ENCODE measurements at regions not wholly inside any gene's neighbourhood (a gene's known extent, or its start where the extent isn't known, plus 50 kb on each side); places are given as distances from the start of the nearest gene placed in this dataset.

DNA sequence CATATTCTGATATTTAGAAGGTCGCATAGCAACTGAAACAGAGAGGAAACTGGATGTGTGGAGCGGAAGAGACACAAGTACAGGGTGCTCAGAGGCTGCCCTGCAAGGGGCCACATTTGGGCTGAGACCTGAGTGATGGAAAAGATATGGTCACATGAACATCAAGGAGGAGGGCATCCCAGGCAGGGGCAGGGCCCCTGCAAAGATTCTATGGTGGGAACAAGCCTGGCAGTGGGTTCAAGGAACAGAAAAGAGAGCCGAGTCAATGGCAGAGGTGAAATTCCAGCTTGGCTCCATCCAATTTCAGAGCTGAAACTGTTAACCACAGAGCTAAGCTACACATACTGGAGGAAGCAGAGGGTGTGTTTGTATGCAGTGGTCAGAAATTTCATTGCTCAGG is 227.7 kb downstream of the PRDM2 start:
- Histone ChIP-seq H3K9me3 (ENCODE audit: low read length) (no peaks in the 10 kb centered on the region), H3K4me1 (ENCODE audit: insufficient read depth, low read length) (no peaks in the 10 kb centered on the region), H3K36me3 (ENCODE audit: insufficient read depth, low read length) (no peaks in the 10 kb centered on the region), H3K27ac (ENCODE audit: low read depth, low read length) (no peak overlapping the region), H3K4me3 (ENCODE audit: low read length) (no peak overlapping the region), H3K27me3 (ENCODE audit: insufficient read depth, low read length, poor library complexity, severe bottlenecking) (no peaks in the 10 kb centered on the region)
- Mint-ChIP-seq H3K27me3 (peaks cover 2 to 18% of the 10 kb centered on the region in 2 donors), H3K4me1 (no peaks in the 10 kb centered on the region), H3K27ac (no peak overlapping the region), H3K4me3 (no peak overlapping the region), H3K36me3 (no peaks in the 10 kb centered on the region), H3K9me3 (no peaks in the 10 kb centered on the region)
- no peak for DNase-seq
- ChIA-PET POLR2A (no interaction called here), CTCF (interaction anchor here (0.6 to 1.4 kb wide), 2 partner anchors 15 to 104 kb away, joined by 3 read pairs; no protein-coding TSS in a partner anchor)

DNA sequence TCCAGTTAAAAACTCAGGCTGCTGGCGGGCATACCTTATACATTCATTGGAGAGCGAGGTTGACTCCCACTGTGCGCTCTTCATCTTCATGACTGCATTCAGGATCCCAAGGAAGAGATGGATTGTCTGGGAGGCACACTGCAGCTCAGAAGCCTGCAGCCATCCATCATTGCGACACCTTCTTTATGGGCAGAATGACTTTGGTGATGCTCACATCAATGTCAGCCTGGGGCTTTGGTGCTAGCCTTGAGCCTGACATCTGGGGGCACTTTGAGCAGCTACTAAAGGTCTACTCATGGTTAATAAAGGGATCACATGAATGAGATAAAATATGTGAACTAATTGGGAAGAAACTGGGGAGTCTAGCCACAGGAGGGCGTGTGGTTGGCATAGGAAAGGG is 229.3 kb downstream of the PRDM2 start:
- H3K27me3 Mint-ChIP-seq = peaks cover 2 to 14% of the 10 kb centered on the region in 2 donors
- no peaks in the 10 kb centered on the region for H3K36me3 Mint-ChIP-seq
- no peak overlapping the region for H3K4me3 Mint-ChIP-seq
- no peak for DNase-seq
- no peak overlapping the region for H3K27ac Mint-ChIP-seq
- no peaks in the 10 kb centered on the region for H3K9me3 ChIP-seq (ENCODE audit: low read length)
- H3K27me3 ChIP-seq (ENCODE audit: insufficient read depth, low read length, poor library complexity, severe bottlenecking) = no peaks in the 10 kb centered on the region
- H3K27ac ChIP-seq (ENCODE audit: low read depth, low read length) = no peak overlapping the region
- ChIA-PET POLR2A (no interaction called here), CTCF (interaction anchor here (0.7 kb wide), 1 partner anchor 270 kb away, joined by 3 read pairs; no protein-coding TSS in a partner anchor)
- H3K4me1 Mint-ChIP-seq = no peaks in the 10 kb centered on the region
- no peaks in the 10 kb centered on the region for H3K36me3 ChIP-seq (ENCODE audit: insufficient read depth, low read length)
- H3K4me1 ChIP-seq (ENCODE audit: insufficient read depth, low read length) = no peaks in the 10 kb centered on the region
- no peaks in the 10 kb centered on the region for H3K9me3 Mint-ChIP-seq
- H3K4me3 ChIP-seq (ENCODE audit: low read length) = no peak overlapping the region

DNA sequence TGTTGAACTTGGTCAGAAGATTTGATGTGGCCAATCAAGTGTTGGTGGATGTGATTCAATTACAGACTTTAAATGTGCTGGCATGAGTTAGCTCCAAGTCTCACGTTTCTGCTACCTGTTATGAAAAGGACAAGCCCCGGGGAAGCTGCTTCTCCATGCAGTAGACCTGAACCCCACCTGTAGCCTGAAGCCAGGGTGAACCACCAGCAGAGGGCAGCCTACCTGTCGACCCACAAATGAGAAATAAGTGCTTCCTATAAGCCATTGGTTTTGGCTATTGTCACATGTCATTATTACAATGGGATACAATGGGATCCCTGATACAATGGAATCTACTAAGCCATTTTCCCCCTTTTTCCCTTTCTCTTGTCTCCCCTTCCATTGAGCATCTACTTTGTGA is 230.2 kb downstream of the PRDM2 start:
- no peak for DNase-seq
- H3K27me3 Mint-ChIP-seq = peaks cover 2 to 12% of the 10 kb centered on the region in 2 donors
- Histone ChIP-seq H3K27me3 (ENCODE audit: insufficient read depth, low read length, poor library complexity, severe bottlenecking) (no peaks in the 10 kb centered on the region), H3K9me3 (ENCODE audit: low read length) (no peaks in the 10 kb centered on the region), H3K4me1 (ENCODE audit: insufficient read depth, low read length) (no peaks in the 10 kb centered on the region), H3K36me3 (ENCODE audit: insufficient read depth, low read length) (no peaks in the 10 kb centered on the region), H3K4me3 (ENCODE audit: low read length) (no peak overlapping the region), H3K27ac (ENCODE audit: low read depth, low read length) (no peak overlapping the region)
- H3K36me3 Mint-ChIP-seq = no peaks in the 10 kb centered on the region
- POLR2A ChIA-PET = no interaction called here
- H3K4me1 Mint-ChIP-seq = no peaks in the 10 kb centered on the region
- no peak overlapping the region for H3K4me3 Mint-ChIP-seq
- H3K27ac Mint-ChIP-seq = no peak overlapping the region
- H3K9me3 Mint-ChIP-seq = no peaks in the 10 kb centered on the region
- CTCF ChIA-PET = no interaction called here

DNA sequence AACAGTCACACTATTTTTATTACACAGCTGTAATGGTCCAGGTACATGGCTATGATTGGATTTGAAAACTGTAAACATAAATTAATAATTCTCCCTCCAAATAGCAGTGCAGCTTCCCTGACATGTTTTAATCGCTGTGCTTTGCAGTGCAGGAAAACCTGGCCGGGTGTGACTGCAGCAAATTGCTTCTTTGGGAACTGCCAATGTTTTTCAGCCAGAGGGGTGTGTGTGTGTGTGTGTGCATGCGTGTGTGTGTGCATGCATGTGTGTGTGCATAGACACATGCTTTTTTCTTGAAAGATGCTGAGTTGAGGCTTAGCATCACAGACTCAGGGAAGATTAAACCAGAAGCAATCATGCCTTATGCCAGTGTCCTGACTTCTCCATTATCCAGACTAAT is 231.2 kb downstream of the PRDM2 start:
- no peak for DNase-seq
- Histone ChIP-seq H3K27ac (ENCODE audit: low read depth, low read length) (no peak overlapping the region), H3K4me3 (ENCODE audit: low read length) (no peak overlapping the region), H3K27me3 (ENCODE audit: insufficient read depth, low read length, poor library complexity, severe bottlenecking) (no peaks in the 10 kb centered on the region), H3K36me3 (ENCODE audit: insufficient read depth, low read length) (no peaks in the 10 kb centered on the region), H3K4me1 (ENCODE audit: insufficient read depth, low read length) (no peaks in the 10 kb centered on the region), H3K9me3 (ENCODE audit: low read length) (no peaks in the 10 kb centered on the region)
- H3K4me1 Mint-ChIP-seq = no peaks in the 10 kb centered on the region
- ChIA-PET POLR2A (no interaction called here), CTCF (no interaction called here)
- H3K27me3 Mint-ChIP-seq = peaks cover 2 to 5% of the 10 kb centered on the region in 2 donors
- no peak overlapping the region for H3K27ac Mint-ChIP-seq
- no peak overlapping the region for H3K4me3 Mint-ChIP-seq
- no peaks in the 10 kb centered on the region for H3K36me3 Mint-ChIP-seq
- H3K9me3 Mint-ChIP-seq = no peaks in the 10 kb centered on the region

DNA sequence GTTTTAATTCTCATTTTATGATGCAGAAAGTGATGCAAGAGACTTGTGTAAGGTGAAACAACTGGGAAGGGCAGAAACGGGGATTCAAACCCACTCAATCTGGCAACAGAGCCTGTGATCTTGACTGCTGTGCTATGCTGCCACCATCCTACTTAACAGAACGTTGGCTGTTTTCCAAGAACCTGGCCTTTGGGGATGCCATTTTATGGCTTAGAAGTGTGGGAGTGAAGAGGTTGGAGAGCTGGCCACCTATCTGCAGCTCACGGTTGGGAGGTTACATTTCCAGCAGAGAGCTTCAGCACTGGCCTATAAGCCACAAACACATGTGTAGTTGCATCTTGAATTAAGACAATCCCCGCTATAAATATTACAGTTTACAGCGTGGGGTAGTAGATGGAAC is 235.3 kb downstream of the PRDM2 start:
- CTCF ChIA-PET = no interaction called here

DNA sequence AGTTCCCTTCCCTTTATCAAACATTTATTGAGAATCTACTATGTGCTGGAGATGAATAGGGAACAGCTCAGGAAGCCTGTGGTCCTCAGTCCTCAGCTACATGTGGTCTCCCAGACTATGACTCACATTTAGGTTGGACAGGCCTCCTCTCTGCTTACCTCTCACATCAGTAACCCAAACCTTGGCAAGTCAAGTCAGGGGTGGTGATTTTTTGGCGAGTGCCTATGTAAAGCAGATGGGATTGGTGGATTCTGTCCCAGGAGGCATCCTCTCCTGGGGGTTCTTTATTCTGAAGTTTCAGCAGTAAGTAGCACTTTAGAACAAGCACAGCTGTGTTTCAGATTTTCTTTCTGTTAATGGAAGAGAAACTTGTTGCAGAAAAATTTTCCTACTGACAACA is 241.3 kb downstream of the PRDM2 start:
- CTCF ChIA-PET = no interaction called here
- Mint-ChIP-seq H3K36me3 (no peaks in the 10 kb centered on the region), H3K27me3 (peaks cover 9 to 28% of the 10 kb centered on the region in 2 donors), H3K4me3 (no peak overlapping the region), H3K9me3 (peaks cover 4 to 13% (median 7%) of the 10 kb centered on the region in 5 donors), H3K27ac (no peak overlapping the region), H3K4me1 (no peaks in the 10 kb centered on the region)
- H3K4me3 ChIP-seq (ENCODE audit: low read length) = no peak overlapping the region
- no peak overlapping the region for H3K27ac ChIP-seq (ENCODE audit: low read depth, low read length)
- H3K4me1 ChIP-seq (ENCODE audit: insufficient read depth, low read length) = no peaks in the 10 kb centered on the region
- H3K36me3 ChIP-seq (ENCODE audit: insufficient read depth, low read length) = no peaks in the 10 kb centered on the region
- POLR2A ChIA-PET = no interaction called here
- no peaks in the 10 kb centered on the region for H3K27me3 ChIP-seq (ENCODE audit: insufficient read depth, low read length, poor library complexity, severe bottlenecking)
- DNase-seq = no peak
- no peaks in the 10 kb centered on the region for H3K9me3 ChIP-seq (ENCODE audit: low read length)

More for the DNA sequence above, 235.3 kb downstream of the PRDM2 start:
- H3K27ac Mint-ChIP-seq = no peak overlapping the region
- H3K4me1 ChIP-seq (ENCODE audit: insufficient read depth, low read length) = no peaks in the 10 kb centered on the region
- H3K4me3 Mint-ChIP-seq = no peak overlapping the region
- POLR2A ChIA-PET = no interaction called here
- H3K36me3 ChIP-seq (ENCODE audit: insufficient read depth, low read length) = no peaks in the 10 kb centered on the region
- DNase-seq = no peak
- H3K4me1 Mint-ChIP-seq = no peaks in the 10 kb centered on the region
- H3K9me3 Mint-ChIP-seq = no peaks in the 10 kb centered on the region
- H3K36me3 Mint-ChIP-seq = no peaks in the 10 kb centered on the region
- H3K4me3 ChIP-seq (ENCODE audit: low read length) = no peak overlapping the region
- H3K27me3 Mint-ChIP-seq = peaks cover 6 to 19% of the 10 kb centered on the region in 2 donors
- H3K27me3 ChIP-seq (ENCODE audit: insufficient read depth, low read length, poor library complexity, severe bottlenecking) = no peaks in the 10 kb centered on the region
- H3K9me3 ChIP-seq (ENCODE audit: low read length) = no peaks in the 10 kb centered on the region
- no peak overlapping the region for H3K27ac ChIP-seq (ENCODE audit: low read depth, low read length)

DNA sequence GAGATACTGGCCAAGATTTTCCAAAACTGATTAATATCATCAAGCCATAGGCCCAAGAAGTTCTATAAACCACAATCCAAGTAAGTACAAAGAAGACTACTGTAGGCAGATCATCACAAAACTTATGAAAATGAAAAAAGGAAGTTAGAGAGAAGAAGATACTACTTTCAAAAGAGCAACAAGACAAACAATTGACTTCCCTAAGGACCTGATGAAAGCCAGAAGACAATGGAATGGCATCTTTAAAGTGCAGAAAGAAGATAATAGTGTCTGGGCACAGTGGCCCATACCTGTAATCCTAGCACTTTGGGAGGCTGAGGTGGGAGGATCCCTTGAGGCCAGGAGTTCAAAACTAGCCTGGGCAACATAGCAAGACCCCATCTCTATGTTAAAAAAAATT is 243.1 kb downstream of the PRDM2 start:
- no peak for DNase-seq
- POLR2A ChIA-PET = no interaction called here
- Histone ChIP-seq H3K9me3 (ENCODE audit: low read length) (no peaks in the 10 kb centered on the region), H3K36me3 (ENCODE audit: insufficient read depth, low read length) (no peaks in the 10 kb centered on the region), H3K4me1 (ENCODE audit: insufficient read depth, low read length) (no peaks in the 10 kb centered on the region), H3K27me3 (ENCODE audit: insufficient read depth, low read length, poor library complexity, severe bottlenecking) (no peaks in the 10 kb centered on the region), H3K4me3 (ENCODE audit: low read length) (no peak overlapping the region), H3K27ac (ENCODE audit: low read depth, low read length) (no peak overlapping the region)
- H3K36me3 Mint-ChIP-seq = no peaks in the 10 kb centered on the region
- CTCF ChIA-PET = no interaction called here
- peaks cover 4 to 13% (median 7%) of the 10 kb centered on the region in 5 donors for H3K9me3 Mint-ChIP-seq
- H3K27me3 Mint-ChIP-seq = peaks cover 9 to 24% of the 10 kb centered on the region in 2 donors
- H3K27ac Mint-ChIP-seq = no peak overlapping the region
- no peak overlapping the region for H3K4me3 Mint-ChIP-seq
- H3K4me1 Mint-ChIP-seq = no peaks in the 10 kb centered on the region

DNA sequence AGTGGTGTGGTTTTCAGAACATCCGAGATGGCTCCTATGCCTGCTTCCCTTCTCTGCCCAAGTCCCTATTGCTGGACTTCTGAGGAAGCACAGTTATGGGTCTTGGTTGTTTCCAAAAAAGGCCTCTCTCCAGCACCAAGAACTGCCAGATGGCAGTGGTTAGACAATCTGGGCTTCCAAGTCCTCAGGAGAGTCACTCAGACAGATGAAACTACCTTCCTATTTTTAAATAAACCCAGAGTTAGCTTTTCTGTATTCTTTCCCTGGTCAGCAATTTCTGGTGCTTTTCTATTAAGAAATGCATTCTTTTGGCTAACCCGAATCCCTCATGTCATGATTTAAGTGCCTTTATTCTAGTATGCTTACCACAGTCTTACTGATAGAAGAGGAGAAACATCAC is 245.9 kb downstream of the PRDM2 start:
- Histone ChIP-seq H3K27ac (ENCODE audit: low read depth, low read length) (no peak overlapping the region), H3K4me3 (ENCODE audit: low read length) (no peak overlapping the region), H3K4me1 (ENCODE audit: insufficient read depth, low read length) (no peaks in the 10 kb centered on the region), H3K36me3 (ENCODE audit: insufficient read depth, low read length) (no peaks in the 10 kb centered on the region), H3K9me3 (ENCODE audit: low read length) (no peaks in the 10 kb centered on the region), H3K27me3 (ENCODE audit: insufficient read depth, low read length, poor library complexity, severe bottlenecking) (no peaks in the 10 kb centered on the region)
- ChIA-PET POLR2A (no interaction called here), CTCF (no interaction called here)
- no peaks in the 10 kb centered on the region for H3K4me1 Mint-ChIP-seq
- peaks cover 8 to 16% of the 10 kb centered on the region in 2 donors for H3K27me3 Mint-ChIP-seq
- H3K4me3 Mint-ChIP-seq = no peak overlapping the region
- no peak overlapping the region for H3K27ac Mint-ChIP-seq
- H3K9me3 Mint-ChIP-seq = peaks cover 4 to 13% (median 7%) of the 10 kb centered on the region in 5 donors
- no peaks in the 10 kb centered on the region for H3K36me3 Mint-ChIP-seq
- DNase-seq = no peak

DNA sequence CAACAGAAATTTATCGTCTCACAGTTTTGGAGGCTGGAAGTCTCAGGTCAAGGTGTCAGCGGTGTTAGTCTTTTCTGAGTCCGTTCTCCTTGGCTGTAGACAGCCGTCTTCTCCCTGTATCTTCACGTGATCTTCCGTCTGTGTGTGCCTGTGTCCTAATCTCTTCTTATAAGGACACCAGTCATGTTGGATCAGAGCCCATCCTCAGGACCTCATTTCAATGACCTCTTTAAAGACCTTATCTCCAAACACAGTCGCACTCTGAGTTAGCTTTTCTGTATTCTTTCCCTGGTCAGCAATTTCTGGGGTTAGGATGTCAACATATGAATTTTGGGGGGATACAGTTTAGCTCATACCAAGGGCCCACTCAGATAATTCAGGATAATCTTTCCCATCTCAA is 247.7 kb downstream of the PRDM2 start:
- Histone ChIP-seq H3K27me3 (ENCODE audit: insufficient read depth, low read length, poor library complexity, severe bottlenecking) (no peaks in the 10 kb centered on the region), H3K4me3 (ENCODE audit: low read length) (no peak overlapping the region), H3K9me3 (ENCODE audit: low read length) (no peaks in the 10 kb centered on the region), H3K36me3 (ENCODE audit: insufficient read depth, low read length) (no peaks in the 10 kb centered on the region), H3K4me1 (ENCODE audit: insufficient read depth, low read length) (no peaks in the 10 kb centered on the region), H3K27ac (ENCODE audit: low read depth, low read length) (no peak overlapping the region)
- Mint-ChIP-seq H3K27ac (no peak overlapping the region), H3K36me3 (no peaks in the 10 kb centered on the region), H3K27me3 (peaks cover 5 to 8% of the 10 kb centered on the region in 2 donors), H3K4me3 (no peak overlapping the region), H3K9me3 (peaks cover 0 to 6% (median 4%) of the 10 kb centered on the region in 5 donors), H3K4me1 (no peaks in the 10 kb centered on the region)
- ChIA-PET CTCF (no interaction called here), POLR2A (no interaction called here)
- DNase-seq = no peak
